Panc1 (cell line): ENCODE measurements at regions not wholly inside any gene's neighbourhood (a gene's known extent, or its start where the extent isn't known, plus 50 kb on each side); places are given as distances from the start of the nearest gene placed in this dataset.

Experiments used
- ATAC-seq: fragments of 200-7000 bp; cut with Tn5 transposase; 2 replicates; pipeline ENCODE4 v1.9.1; 2020; ENCODE audit warnings: mild to moderate bottlenecking, moderate library complexity
- BruUV-seq: library from RNA; stranded (reverse); fragments of 400-500 nt; replicated peaks from 2 replicates; lab custom pipeline; 2021; lab: Mats Ljungman, UMichigan
- CTCF ChIA-PET: fragments of 300-600 bp; sonication (Branson Sonifier 250); formaldehyde crosslinking; loops from one replicate; lab custom pipeline; 2022; ENCODE audit warnings: antibody characterized with exemption; lab: Charles Lee
- POLR2A ChIA-PET: fragments of 300-600 bp; sonication (Branson Sonifier 250); formaldehyde crosslinking; loops from one replicate; lab custom pipeline; 2022; ENCODE audit warnings: antibody characterized with exemption; lab: Charles Lee
- DNase-seq: peaks from one replicate; pipeline ENCODE4 v3.0.0-alpha.2; 2010; ENCODE audit warnings: low read depth, low spot score
- H3K27ac ChIP-seq: 2 replicates; pipeline ENCODE4 v1.5.1; 2011; ENCODE audit warnings: mild to moderate bottlenecking, low read length, inconsistent platforms
- H3K27me3 ChIP-seq: fragments of 200-500 bp; sonication (Bioruptor generic); 2 replicates; pipeline ENCODE4 v1.6.0; 2014; ENCODE audit warnings: low read length, inconsistent platforms; ENCODE audit not compliant: control insufficient read depth, insufficient read depth
- H3K36me3 ChIP-seq: fragments of 200-500 bp; sonication (Bioruptor generic); 2 replicates; pipeline ENCODE4 v1.5.1; 2014; ENCODE audit warnings: inconsistent platforms, mild to moderate bottlenecking, low read length, moderate library complexity; ENCODE audit not compliant: control insufficient read depth, insufficient read depth
- H3K4me1 ChIP-seq: 2 replicates; pipeline ENCODE4 v1.5.1; 2011; ENCODE audit warnings: inconsistent platforms, mild to moderate bottlenecking, low read length, moderate library complexity; ENCODE audit not compliant: control insufficient read depth, insufficient read depth
- H3K4me3 ChIP-seq, 2 experiments: 2 replicates each; pipeline ENCODE4 v1.5.1; 2011 to 2012; ENCODE audit warnings: low read depth in 2 of 2, low read length in 2 of 2, mild to moderate bottlenecking in 2 of 2, inconsistent platforms in 1 of 2, moderate library complexity in 1 of 2
- H3K9me3 ChIP-seq: fragments of 200-500 bp; sonication (Bioruptor generic); 2 replicates; pipeline ENCODE4 v1.5.1; 2014; ENCODE audit warnings: low read depth, mild to moderate bottlenecking, inconsistent platforms, low read length, moderate library complexity; ENCODE audit not compliant: control insufficient read depth, insufficient read depth
- CTCF ChIP-seq: fragments of 450-650 bp; IDR thresholded peaks from 2 replicates; pipeline ENCODE4 v1.5.1; 2017; ENCODE audit warnings: mild to moderate bottlenecking
- POLR2AphosphoS5 ChIP-seq: IDR thresholded peaks from 2 replicates; pipeline ENCODE4 v1.6.1; 2012; ENCODE audit warnings: mild to moderate bottlenecking, low read depth, low read length, moderate library complexity
- REST ChIP-seq, 2 experiments: IDR thresholded peaks; 2 replicates each; pipeline ENCODE4 v1.6.1; 2011 to 2012; ENCODE audit warnings: low read depth in 2 of 2, control low read depth in 1 of 2, low read length in 1 of 2, mild to moderate bottlenecking in 1 of 2, moderate library complexity in 1 of 2; ENCODE audit not compliant: insufficient read depth in 1 of 2
- SIN3A ChIP-seq: IDR thresholded peaks from 2 replicates; pipeline ENCODE4 v1.6.1; 2012; ENCODE audit warnings: low read depth, mild to moderate bottlenecking, low read length, moderate library complexity, borderline replicate concordance; ENCODE audit not compliant: insufficient read depth
- TCF7L2 ChIP-seq: IDR thresholded peaks from 2 replicates; pipeline ENCODE4 v1.6.1; 2011; ENCODE audit warnings: mild to moderate bottlenecking, low read depth, low read length, inconsistent platforms
- in situ Hi-C: cut with HindIII; loops from 2 replicates; pipeline ENCODE4 v1.10.0; 2016; ENCODE audit warnings: low sequenced_read_pairs, low pct_unique_long_range_greater_than_20kb
- intact Hi-C: fragments of 100-400 bp; cut with micrococcal nuclease; formaldehyde crosslinking; loops from one replicate; pipeline ENCODE4 v1.10.0; 2022; ENCODE audit not compliant: unreplicated experiment

- intact Hi-C loops = no loop called here
- no peak overlapping the region for H3K27ac ChIP-seq
- DNase-seq (no peak), ATAC-seq (no peak)
- H3K36me3 ChIP-seq = no peaks in the 10 kb centered on the region
- H3K27me3 ChIP-seq = no peaks in the 10 kb centered on the region
- in situ Hi-C loops = no loop called here
- TF ChIP-seq POLR2AphosphoS5 (no peak), SIN3A (no peak), REST (IDR thresholded peaks at IDR 0.05; ENCODE audit: insufficient read depth in 1 of 2, low read depth in 2 of 2, low read length in 1 of 2) (no peak), CTCF (no peak), TCF7L2 (no peak)
- POLR2A ChIA-PET = no interaction called here
- no TSS peak for BruUV-seq
- H3K9me3 ChIP-seq = no peaks in the 10 kb centered on the region; the same call in 1 of the 2 replicates
- CTCF ChIA-PET = no interaction called here
- H3K4me1 ChIP-seq = no peaks in the 10 kb centered on the region
- H3K4me3 ChIP-seq = no peak overlapping the region
These were observed 597.2 kb downstream of the LRRC70 start for GRCh38 chr5:63175850-63176249.

GRCh38 chr5:63170486-63170885 is 591.9 kb downstream of the LRRC70 start:
- in situ Hi-C loops (no loop called here), intact Hi-C loops (no loop called here)
- Histone ChIP-seq H3K27me3 (no peaks in the 10 kb centered on the region), H3K9me3 (no peaks in the 10 kb centered on the region; the same call in 1 of the 2 replicates), H3K36me3 (no peaks in the 10 kb centered on the region), H3K4me1 (no peaks in the 10 kb centered on the region), H3K27ac (no peak overlapping the region), H3K4me3 (no peak overlapping the region)
- BruUV-seq = no TSS peak
- no peak for TF ChIP-seq POLR2AphosphoS5
- no peak for TF ChIP-seq CTCF
- no peak for TF ChIP-seq TCF7L2
- no peak for TF ChIP-seq SIN3A
- no peak for TF ChIP-seq REST (IDR thresholded peaks at IDR 0.05; ENCODE audit: insufficient read depth in 1 of 2, low read depth in 2 of 2, low read length in 1 of 2)
- ChIA-PET CTCF (no interaction called here), POLR2A (no interaction called here)
- ATAC-seq (no peak), DNase-seq (no peak)
